ENCODE measurements at regions not wholly inside any gene's neighbourhood (a gene's known extent, or its start where the extent isn't known, plus 50 kb on each side); places are given as distances from the start of the nearest gene placed in this dataset.
"Not testable (repeated sequence)": the region's sequence is repeated elsewhere in the genome, so short reads cannot be mapped to it uniquely, and the experiment has no call there.

DNA sequence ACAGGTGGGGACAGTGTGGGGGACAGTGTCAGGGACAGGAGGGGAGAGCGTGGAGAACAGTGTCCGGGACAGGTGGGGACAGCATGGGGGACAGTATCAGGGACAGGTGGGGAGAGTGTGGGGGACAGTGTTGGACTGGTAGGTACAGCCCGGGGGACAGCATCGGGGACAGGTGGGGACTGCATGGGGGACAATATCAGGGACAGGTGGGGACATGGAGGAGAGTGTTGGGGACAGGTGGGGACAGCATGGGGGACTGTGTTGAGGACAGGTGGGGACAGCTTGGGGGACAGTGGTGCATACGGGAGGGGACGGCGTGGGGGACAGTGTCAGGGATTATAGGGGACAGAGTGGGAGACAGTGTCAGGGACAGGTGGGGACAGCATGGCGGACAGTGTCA is 212.3 kb downstream of the TMEM121 start:
- no peaks in the 10 kb centered on the region for H3K4me1 ChIP-seq
- H3K27ac ChIP-seq: no peak overlapping the region
- TF ChIP-seq CTCF (IDR thresholded peaks at IDR 0.05): no peak
- H3K36me3 ChIP-seq: no peaks in the 10 kb centered on the region
- no peak overlapping the region for H3K4me3 ChIP-seq
- DNase-seq (no peak), ATAC-seq (peak; percentile 7 to 25)
- H3K27me3 ChIP-seq (ENCODE audit: low read depth): no peaks in the 10 kb centered on the region
- intact Hi-C loops (cut with DNase I): no loop called here
- no peaks in the 10 kb centered on the region for H3K9me3 ChIP-seq

- no peaks in the 10 kb centered on the region for H3K4me1 ChIP-seq
- intact Hi-C loops (cut with DNase I): no loop called here
- DNase-seq (no peak), ATAC-seq (peak in 1 of 2 donors; percentile 16)
- no peaks in the 10 kb centered on the region for H3K36me3 ChIP-seq
- H3K27ac ChIP-seq: no peak overlapping the region
- H3K27me3 ChIP-seq (ENCODE audit: low read depth): no peaks in the 10 kb centered on the region
- no peak for TF ChIP-seq CTCF (IDR thresholded peaks at IDR 0.05)
- no peaks in the 10 kb centered on the region for H3K9me3 ChIP-seq
- H3K4me3 ChIP-seq: no peak overlapping the region
These were observed 213.1 kb downstream of the TMEM121 start for GRCh38 chr14:105739331-105740102.

- not testable (repeated sequence) for DNase-seq
These were observed 213.9 kb downstream of the TMEM121 start for GRCh38 chr14:105740272-105740671.

DNA sequence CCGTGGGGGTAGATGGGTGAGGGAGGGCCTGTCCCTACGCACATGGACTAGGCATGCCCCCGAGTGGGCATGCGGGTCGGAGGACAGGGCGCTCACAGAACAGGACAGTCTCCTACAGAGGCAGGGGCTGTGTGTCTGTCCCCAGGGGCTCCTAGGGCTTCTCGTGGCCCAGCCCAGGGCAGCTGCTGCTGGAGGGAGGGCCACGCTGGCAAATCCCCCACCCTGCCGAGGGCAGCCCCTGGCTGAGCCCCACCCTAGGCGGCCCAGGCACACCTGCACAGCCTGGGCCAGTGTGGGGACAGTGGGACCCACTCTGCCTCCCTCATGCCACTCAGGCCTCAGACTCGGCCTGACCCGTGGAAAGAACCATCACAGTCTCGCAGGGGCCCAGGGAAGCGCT is 214.6 kb downstream of the TMEM121 start:
- ATAC-seq; H3K27ac ChIP-seq; H3K4me3 ChIP-seq; H3K36me3 ChIP-seq; intact Hi-C loops (cut with DNase I); H3K27me3 ChIP-seq (ENCODE audit: low read depth); DNase-seq; H3K9me3 ChIP-seq; H3K4me1 ChIP-seq: not testable (repeated sequence)

More at GRCh38 chr14:105740272-105740671, 213.9 kb downstream of the TMEM121 start:
- H3K9me3 ChIP-seq; H3K4me1 ChIP-seq; H3K36me3 ChIP-seq; H3K4me3 ChIP-seq; intact Hi-C loops (cut with DNase I); H3K27me3 ChIP-seq (ENCODE audit: low read depth); H3K27ac ChIP-seq; ATAC-seq: not testable (repeated sequence)

GRCh38 chr14:105741707-105742530 is 215.5 kb downstream of the TMEM121 start:
- ATAC-seq; H3K4me3 ChIP-seq; H3K27ac ChIP-seq; H3K4me1 ChIP-seq; intact Hi-C loops (cut with DNase I); DNase-seq; H3K9me3 ChIP-seq; H3K36me3 ChIP-seq; H3K27me3 ChIP-seq (ENCODE audit: low read depth): not testable (repeated sequence)

- no peak for DNase-seq
These were observed 216.1 kb downstream of the TMEM121 start for GRCh38 chr14:105742531-105742848.

DNA sequence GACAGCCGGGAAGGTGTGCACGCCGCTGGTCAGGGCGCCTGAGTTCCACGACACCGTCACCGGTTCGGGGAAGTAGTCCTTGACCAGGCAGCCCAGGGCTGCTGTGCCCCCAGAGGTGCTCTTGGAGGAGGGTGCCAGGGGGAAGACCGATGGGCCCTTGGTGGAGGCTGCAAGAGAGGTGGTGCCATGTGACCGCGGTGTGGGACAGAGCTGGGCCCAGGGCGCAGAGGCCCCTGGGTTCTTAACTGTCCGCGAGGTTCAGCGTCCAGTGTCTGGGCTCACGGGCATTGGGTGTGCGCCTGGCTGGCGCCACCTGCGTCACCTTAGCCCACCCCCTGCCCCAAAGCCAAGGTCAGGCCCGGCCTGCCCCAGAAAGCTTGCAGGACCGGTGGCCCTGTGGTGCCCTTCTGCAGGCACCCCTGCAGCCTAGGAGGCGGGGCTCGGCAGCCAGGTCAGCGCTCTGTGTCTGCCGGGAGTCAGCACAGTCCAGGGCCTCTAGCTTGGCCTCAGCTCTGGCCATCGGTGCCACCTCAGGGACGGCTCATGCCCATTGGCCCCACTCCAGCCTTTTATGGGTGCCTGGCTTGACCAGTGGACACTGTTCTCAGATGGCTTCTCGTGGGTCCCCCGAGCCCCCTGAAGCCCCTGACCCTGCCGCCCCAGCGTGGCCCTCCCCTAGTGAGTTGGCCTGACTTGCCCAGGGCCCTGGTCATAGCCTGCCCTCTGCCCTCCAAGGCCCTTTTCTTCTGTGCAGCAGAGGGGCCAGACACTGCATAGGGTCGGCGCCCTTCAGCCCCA is 216.7 kb downstream of the TMEM121 start:
- H3K27ac ChIP-seq; H3K27me3 ChIP-seq (ENCODE audit: low read depth); H3K4me3 ChIP-seq; H3K4me1 ChIP-seq; intact Hi-C loops (cut with DNase I); H3K36me3 ChIP-seq; H3K9me3 ChIP-seq; DNase-seq: not testable (repeated sequence)
- ATAC-seq: peak; percentile 45 to 49

More at GRCh38 chr14:105742531-105742848, 216.1 kb downstream of the TMEM121 start:
- Histone ChIP-seq H3K27me3 (ENCODE audit: low read depth) (no peaks in the 10 kb centered on the region), H3K4me1 (no peaks in the 10 kb centered on the region), H3K27ac (no peak overlapping the region), H3K36me3 (no peaks in the 10 kb centered on the region), H3K4me3 (no peak overlapping the region), H3K9me3 (no peaks in the 10 kb centered on the region)
- intact Hi-C loops (cut with DNase I): no loop called here
- ATAC-seq: no peak
- no peak for TF ChIP-seq CTCF (IDR thresholded peaks at IDR 0.05)

DNA sequence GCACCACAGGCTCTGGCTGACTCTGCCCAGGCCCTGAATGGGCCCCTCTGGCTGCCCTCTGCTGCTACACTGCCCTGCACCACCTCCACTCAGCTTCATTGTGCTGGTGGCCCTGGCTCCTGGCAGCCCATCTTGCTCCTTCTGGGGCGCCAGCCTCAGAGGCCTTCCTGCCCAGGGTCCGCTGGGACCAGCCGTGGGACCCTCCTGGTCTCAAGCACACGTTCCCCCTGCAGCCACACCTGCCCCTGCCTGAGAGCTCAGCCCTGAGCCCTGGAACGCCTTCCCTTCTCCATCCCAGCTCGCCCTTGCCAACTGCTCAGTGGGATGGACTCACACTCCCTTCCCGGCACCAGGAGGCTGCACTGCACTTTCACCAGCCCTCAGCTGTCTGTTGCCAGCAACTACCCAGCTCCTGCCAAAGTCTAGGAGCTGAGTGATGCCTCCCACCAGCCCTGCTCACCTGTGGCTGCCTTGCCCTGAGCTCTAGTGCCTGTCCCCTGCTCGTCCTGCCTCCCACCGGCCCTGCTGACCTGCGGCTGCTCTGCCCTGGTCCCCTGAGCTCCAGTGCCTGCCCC is 217.9 kb downstream of the TMEM121 start:
- DNase-seq; H3K36me3 ChIP-seq; H3K4me1 ChIP-seq; ATAC-seq; H3K27ac ChIP-seq; H3K27me3 ChIP-seq (ENCODE audit: low read depth); H3K9me3 ChIP-seq; H3K4me3 ChIP-seq; intact Hi-C loops (cut with DNase I): not testable (repeated sequence)

Data from lower lobe of right lung (tissue), 2 donors.